Caco-2 (cell line): ENCODE measurements at regions not wholly inside any gene's neighbourhood (a gene's known extent, or its start where the extent isn't known, plus 50 kb on each side); places are given as distances from the start of the nearest gene placed in this dataset.

ENCODE experiments used
- BruUV-seq: library from RNA; stranded (reverse); fragments of 400-500 nt; replicated peaks from 2 replicates; lab custom pipeline; 2021; lab: Mats Ljungman, UMichigan
- CTCF ChIA-PET: fragments of 300-600 bp; sonication (Branson Sonifier 250); formaldehyde crosslinking; loops from one replicate; lab custom pipeline; 2022; ENCODE audit warnings: antibody characterized with exemption; lab: Charles Lee
- POLR2A ChIA-PET: fragments of 300-600 bp; sonication (Branson Sonifier 250); formaldehyde crosslinking; loops from one replicate; lab custom pipeline; 2022; ENCODE audit warnings: antibody characterized with exemption; lab: Charles Lee
- DNase-seq, 2 experiments: peaks; one replicate each; pipeline versions ENCODE4 v3.0.0 to v3.0.0-alpha.2; 2020 to 2022
- H3K27me3 ChIP-seq: replicated peaks from 2 replicates; pipeline ENCODE4 v1.6.0; 2011; ENCODE audit warnings: low read length; ENCODE audit not compliant: control insufficient read depth, insufficient read depth
- H3K36me3 ChIP-seq: 2 replicates; pipeline ENCODE4 v1.5.1; 2011; ENCODE audit warnings: low read length; ENCODE audit not compliant: control insufficient read depth, insufficient read depth
- H3K4me1 ChIP-seq: fragments of 250-450 bp; sonication (Bioruptor Pico); 2 replicates; pipeline ENCODE4 v1.5.1; 2020; ENCODE audit warnings: mild to moderate bottlenecking
- H3K4me3 ChIP-seq: 2 replicates; pipeline ENCODE4 v1.5.1; 2011; ENCODE audit warnings: low read depth, mild to moderate bottlenecking, control low read depth, low read length
- H3K9me3 ChIP-seq: fragments of 250-450 bp; sonication (Bioruptor Pico); 2 replicates; pipeline ENCODE4 v1.5.1; 2020; ENCODE audit warnings: mild to moderate bottlenecking, moderate library complexity
- H3K27ac Mint-ChIP-seq: one replicate; pipeline ENCODE4 v1.8.0; 2022; ENCODE audit warnings: mixed read lengths; ENCODE audit not compliant: unreplicated experiment
- H3K27me3 Mint-ChIP-seq: one replicate; pipeline ENCODE4 v1.8.0; 2022; ENCODE audit warnings: mixed read lengths; ENCODE audit not compliant: insufficient read depth, unreplicated experiment
- H3K36me3 Mint-ChIP-seq: one replicate; pipeline ENCODE4 v1.8.0; 2022; ENCODE audit warnings: mild to moderate bottlenecking, mixed read lengths; ENCODE audit not compliant: insufficient read depth, unreplicated experiment
- H3K4me1 Mint-ChIP-seq: one replicate; pipeline ENCODE4 v1.8.0; 2022; ENCODE audit warnings: low read depth, mixed read lengths; ENCODE audit not compliant: unreplicated experiment
- H3K4me3 Mint-ChIP-seq: one replicate; pipeline ENCODE4 v1.8.0; 2022; ENCODE audit warnings: mild to moderate bottlenecking, moderate library complexity, mixed read lengths; ENCODE audit not compliant: unreplicated experiment
- H3K9me3 Mint-ChIP-seq: one replicate; pipeline ENCODE4 v1.8.0; 2022; ENCODE audit warnings: mixed read lengths; ENCODE audit not compliant: unreplicated experiment
- intact Hi-C: fragments of 100-400 bp; cut with micrococcal nuclease; formaldehyde crosslinking; loops from one replicate; pipeline ENCODE4 v1.10.0; 2022; ENCODE audit not compliant: unreplicated experiment
- TF ChIP-seq, protein P1 (sequence below), 2 experiments: fragments of 200-600 bp in 1 of 2; IDR thresholded peaks; 1 replicate in 1 of 2; 2 replicates in 1 of 2; pipeline versions ENCODE4 v1.5.1 to v1.8.0; 2011 to 2022; ENCODE audit warnings: antibody characterized with exemption in 1 of 2, control low read depth in 1 of 2, inconsistent platforms in 1 of 2, low read depth in 1 of 2, low read length in 1 of 2, mild to moderate bottlenecking in 1 of 2, moderate library complexity in 1 of 2; ENCODE audit not compliant: insufficient read depth in 1 of 2, severe bottlenecking in 1 of 2, unreplicated experiment in 1 of 2

DNA sequence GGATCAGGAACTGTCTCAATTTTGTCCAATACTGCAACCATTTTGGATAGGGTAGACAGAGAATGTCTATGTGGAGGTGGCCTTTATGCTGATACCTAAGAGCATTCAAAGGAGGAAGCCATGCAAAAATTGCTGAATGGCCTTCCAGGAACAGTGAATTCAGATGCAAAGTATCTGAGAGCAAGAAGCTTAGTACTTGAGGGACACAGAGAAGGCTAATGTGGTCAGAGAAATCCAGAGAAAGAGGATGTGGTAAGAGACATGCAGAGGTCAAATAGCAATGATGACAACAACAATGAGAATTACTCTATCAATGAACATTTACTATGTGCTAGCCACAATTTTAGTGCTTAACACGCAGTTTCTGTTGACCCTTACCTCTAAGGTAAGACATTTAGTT is 785.6 kb upstream of the KLHL1 start:
- no peak for DNase-seq
- POLR2A ChIA-PET = no interaction called here
- Histone ChIP-seq H3K36me3 (no peaks in the 10 kb centered on the region), H3K27me3 (no peaks in the 10 kb centered on the region), H3K4me3 (no peak overlapping the region), H3K9me3 (no peaks in the 10 kb centered on the region), H3K4me1 (peaks cover 16% of the 10 kb centered on the region)
- Mint-ChIP-seq H3K4me1 (peaks cover 8% of the 10 kb centered on the region), H3K36me3 (no peaks in the 10 kb centered on the region), H3K4me3 (no peak overlapping the region), H3K9me3 (peaks cover 8% of the 10 kb centered on the region), H3K27ac (no peak overlapping the region), H3K27me3 (no peaks in the 10 kb centered on the region)
- no TSS peak for BruUV-seq
- intact Hi-C loops = no loop called here
- CTCF ChIA-PET = no interaction called here
- TF ChIP-seq, protein P1, sequence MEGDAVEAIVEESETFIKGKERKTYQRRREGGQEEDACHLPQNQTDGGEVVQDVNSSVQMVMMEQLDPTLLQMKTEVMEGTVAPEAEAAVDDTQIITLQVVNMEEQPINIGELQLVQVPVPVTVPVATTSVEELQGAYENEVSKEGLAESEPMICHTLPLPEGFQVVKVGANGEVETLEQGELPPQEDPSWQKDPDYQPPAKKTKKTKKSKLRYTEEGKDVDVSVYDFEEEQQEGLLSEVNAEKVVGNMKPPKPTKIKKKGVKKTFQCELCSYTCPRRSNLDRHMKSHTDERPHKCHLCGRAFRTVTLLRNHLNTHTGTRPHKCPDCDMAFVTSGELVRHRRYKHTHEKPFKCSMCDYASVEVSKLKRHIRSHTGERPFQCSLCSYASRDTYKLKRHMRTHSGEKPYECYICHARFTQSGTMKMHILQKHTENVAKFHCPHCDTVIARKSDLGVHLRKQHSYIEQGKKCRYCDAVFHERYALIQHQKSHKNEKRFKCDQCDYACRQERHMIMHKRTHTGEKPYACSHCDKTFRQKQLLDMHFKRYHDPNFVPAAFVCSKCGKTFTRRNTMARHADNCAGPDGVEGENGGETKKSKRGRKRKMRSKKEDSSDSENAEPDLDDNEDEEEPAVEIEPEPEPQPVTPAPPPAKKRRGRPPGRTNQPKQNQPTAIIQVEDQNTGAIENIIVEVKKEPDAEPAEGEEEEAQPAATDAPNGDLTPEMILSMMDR (IDR thresholded peaks at IDR 0.05; ENCODE audit: insufficient read depth in 1 of 2, low read depth in 1 of 2, low read length in 1 of 2, severe bottlenecking in 1 of 2, unreplicated experiment in 1 of 2) = no peak

DNA sequence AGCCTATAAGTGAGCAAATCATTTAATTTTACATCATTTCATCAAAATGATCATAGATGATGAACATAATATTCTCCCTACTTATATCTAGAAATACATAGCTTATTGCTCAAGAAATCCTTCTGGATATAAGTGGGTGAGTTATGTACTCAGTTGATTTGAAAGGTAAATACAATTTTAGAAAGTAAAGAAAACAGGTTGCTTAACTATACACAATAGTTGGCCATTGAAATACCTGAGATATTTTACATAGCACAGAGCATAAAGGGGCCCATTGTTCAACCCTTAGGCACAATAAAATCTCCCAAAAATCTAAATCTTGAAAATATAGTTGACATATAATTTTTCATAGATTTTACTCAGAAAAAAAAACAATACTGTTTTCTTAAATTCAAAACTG is 782.0 kb upstream of the KLHL1 start:
- no peak for DNase-seq
- POLR2A ChIA-PET = no interaction called here
- H3K27ac Mint-ChIP-seq = no peak overlapping the region
- H3K36me3 Mint-ChIP-seq = no peaks in the 10 kb centered on the region
- TF ChIP-seq, protein P1 (IDR thresholded peaks at IDR 0.05; ENCODE audit: insufficient read depth in 1 of 2, low read depth in 1 of 2, low read length in 1 of 2, severe bottlenecking in 1 of 2, unreplicated experiment in 1 of 2) = no peak
- no peaks in the 10 kb centered on the region for H3K27me3 Mint-ChIP-seq
- CTCF ChIA-PET = no interaction called here
- Histone ChIP-seq H3K36me3 (no peaks in the 10 kb centered on the region), H3K4me1 (peaks cover 16% of the 10 kb centered on the region), H3K27me3 (no peaks in the 10 kb centered on the region), H3K4me3 (no peak overlapping the region), H3K9me3 (peaks cover 5% of the 10 kb centered on the region; the same call in 1 of the 2 replicates)
- peaks cover 15% of the 10 kb centered on the region for H3K9me3 Mint-ChIP-seq
- peaks cover 8% of the 10 kb centered on the region for H3K4me1 Mint-ChIP-seq
- H3K4me3 Mint-ChIP-seq = no peak overlapping the region
- intact Hi-C loops = no loop called here
- BruUV-seq = no TSS peak

DNA sequence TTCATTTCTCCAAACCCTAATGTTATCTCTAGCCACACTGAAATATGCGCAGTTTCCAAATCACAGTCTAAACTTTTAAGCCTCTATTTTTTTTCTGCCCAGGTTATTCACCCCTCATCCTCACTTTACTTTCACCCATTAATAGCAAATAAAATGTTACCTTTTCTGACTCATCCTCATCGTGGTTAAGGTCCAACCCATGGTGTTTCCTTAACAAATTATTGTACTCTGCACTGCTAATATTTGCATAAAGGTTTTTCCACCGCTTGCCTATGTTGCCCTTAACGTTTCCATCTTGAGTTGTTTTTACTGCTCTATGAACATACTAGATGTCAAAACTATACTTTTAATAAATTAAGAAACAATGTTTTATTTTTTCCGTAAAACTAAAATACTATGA is 780.9 kb upstream of the KLHL1 start:
- no peak for DNase-seq
- Mint-ChIP-seq H3K4me1 (peaks cover 8% of the 10 kb centered on the region), H3K36me3 (no peaks in the 10 kb centered on the region), H3K4me3 (no peak overlapping the region), H3K9me3 (peaks cover 15% of the 10 kb centered on the region), H3K27ac (no peak overlapping the region), H3K27me3 (no peaks in the 10 kb centered on the region)
- POLR2A ChIA-PET = no interaction called here
- H3K27me3 ChIP-seq = no peaks in the 10 kb centered on the region
- peaks cover 7% of the 10 kb centered on the region; the same call in 1 of the 2 replicates for H3K9me3 ChIP-seq
- no peak overlapping the region for H3K4me3 ChIP-seq
- peaks cover 16% of the 10 kb centered on the region for H3K4me1 ChIP-seq
- BruUV-seq = no TSS peak
- TF ChIP-seq, protein P1 (IDR thresholded peaks at IDR 0.05; ENCODE audit: insufficient read depth in 1 of 2, low read depth in 1 of 2, low read length in 1 of 2, severe bottlenecking in 1 of 2, unreplicated experiment in 1 of 2) = no peak
- no peaks in the 10 kb centered on the region for H3K36me3 ChIP-seq
- CTCF ChIA-PET = no interaction called here
- intact Hi-C loops = no loop called here
